ENCODE measurements at regions not wholly inside any gene's neighbourhood (a gene's known extent, or its start where the extent isn't known, plus 50 kb on each side); places are given as distances from the start of the nearest gene placed in this dataset.

GRCh38 chr12:116684891-116685290 lies 53.0 kb downstream of the SPRING1 start:
- DNase-seq (ENCODE audit: low read depth in 1 of 2, low spot score in 2 of 2) (no peak), FAIRE-seq (no peak)
- Histone ChIP-seq H2BK12ac (ENCODE audit: low read depth, low read length) (no peak overlapping the region), H4K8ac (ENCODE audit: extremely low read depth, insufficient read depth, low read length) (no peak overlapping the region), H3K9ac (replicated peaks in 1 of 4; ENCODE audit: extremely low read depth in 1 of 4, low read depth in 3 of 4, low read length in 3 of 4) (no peak overlapping the region), H3K18ac (ENCODE audit: extremely low read depth, low read length) (no peak overlapping the region), H2AFZ (ENCODE audit: low read length) (no peak overlapping the region), H2BK5ac (ENCODE audit: low read depth, low read length) (no peak overlapping the region), H3K56ac (replicated peaks; ENCODE audit: insufficient read length, low read depth, low read length) (no peak overlapping the region), H3K14ac (ENCODE audit: insufficient read length) (no peak overlapping the region), H2BK120ac (replicated peaks; ENCODE audit: low read depth, low read length) (no peak overlapping the region), H2AK5ac (ENCODE audit: low read depth, low read length) (no peak overlapping the region), H3K79me2 (ENCODE audit: control insufficient read depth in 1 of 2, insufficient read depth in 2 of 2, low read length in 2 of 2) (no peaks in the 10 kb centered on the region), H4K91ac (replicated peaks; ENCODE audit: insufficient read length, low read length) (no peak overlapping the region), H3K23ac (ENCODE audit: insufficient read length) (no peak overlapping the region), H3K4me3 (ENCODE audit: extremely low read depth in 1 of 4, insufficient read depth in 2 of 4, low read depth in 3 of 4, low read length in 4 of 4) (no peak overlapping the region), H2BK15ac (ENCODE audit: low read length) (no peak overlapping the region), H3K27me3 (replicated peaks in 1 of 4; ENCODE audit: control insufficient read depth in 3 of 4, extremely low read depth in 1 of 4, insufficient read depth in 3 of 4, low read length in 3 of 4) (0 out of 7 replicates have a peak, but pooled peaks cover 0 to 3% (median 0%) of the 10 kb centered on the region in 4 experiments), H3K27ac (ENCODE audit: low read depth, low read length) (no peak overlapping the region), H3K9me3 (ENCODE audit: insufficient read depth in 2 of 2, low read depth in 1 of 2, low read length in 1 of 2) (no peaks in the 10 kb centered on the region), H4K20me1 (replicated peaks in 1 of 2; ENCODE audit: control insufficient read depth in 1 of 2, insufficient read depth in 2 of 2, low read length in 2 of 2) (no peaks in the 10 kb centered on the region), H3K4me1 (replicated peaks in 1 of 4; ENCODE audit: control insufficient read depth in 3 of 4, insufficient read depth in 4 of 4, low read length in 3 of 4) (no peaks in the 10 kb centered on the region; a peak in 1 of 7 replicates), H4K5ac (ENCODE audit: insufficient read length, low read depth, low read length) (no peak overlapping the region), H3K79me1 (ENCODE audit: low read depth, low read length) (no peaks in the 10 kb centered on the region), H2BK20ac (ENCODE audit: low read length) (no peak overlapping the region), H3K4ac (replicated peaks; ENCODE audit: insufficient read length, low read depth, low read length) (no peak overlapping the region), H3K23me2 (ENCODE audit: low read depth, low read length) (no peaks in the 10 kb centered on the region), H3K36me3 (ENCODE audit: control insufficient read depth in 2 of 4, insufficient read depth in 4 of 4, low read length in 3 of 4) (no peaks in the 10 kb centered on the region), H3K4me2 (ENCODE audit: insufficient read depth in 1 of 2, low read depth in 2 of 2, low read length in 2 of 2) (no peak overlapping the region)
- ChIA-PET POLR2A (ENCODE audit: partially characterized antibody) (interaction anchor here (1.1 kb wide), 1 partner anchor 125 kb away, joined by 3 read pairs; the partner anchor contains the start of gene MAP1LC3B2), CTCF (ENCODE audit: partially characterized antibody) (interaction anchor here (0.7 to 2.3 kb wide), 3 partner anchors 11 to 99 kb away, joined by 3 to 7 read pairs (median 4); no protein-coding TSS in a partner anchor)
- 80% methylated on average over 3 of the region's 3 CpGs; no CpG with 5 or more reads in 1 of the 2 experiments for WGBS, 2 experiments (ENCODE audit: extremely low coverage in 1 of 2, insufficient coverage in 1 of 2, insufficient read length in 1 of 2, insufficient replicate concordance in 2 of 2, low coverage in 1 of 2, low lambda C conversion rate in 2 of 2, missing lambda C conversion rate in 1 of 2)
- TF ChIP-seq MAFK (IDR thresholded peaks at IDR 0.05; ENCODE audit: low read depth, low read length) (no peak), BCL11A (IDR thresholded peaks at IDR 0.05; ENCODE audit: low read depth in 2 of 2, low read length in 2 of 2) (no peak), CEBPB (IDR thresholded peaks at IDR 0.05; ENCODE audit: low read depth, low read length) (no peak), RAD21 (IDR thresholded peaks at IDR 0.05 in 1 of 2, conservative IDR thresholded peaks at IDR 0.05 in 1 of 2; ENCODE audit: low read depth in 2 of 2, low read length in 2 of 2) (no peak), SP1 (IDR thresholded peaks at IDR 0.05; ENCODE audit: low read depth, low read length) (no peak), KDM1A (IDR thresholded peaks at IDR 0.05; ENCODE audit: borderline replicate concordance, low read length) (no peak), SUZ12 (IDR thresholded peaks at IDR 0.05; ENCODE audit: low read length) (no peak)

Measured in H1 (cell line).